Gastroesophageal sphincter (tissue), 4 donors: ENCODE measurements at regions not wholly inside any gene's neighbourhood (a gene's known extent, or its start where the extent isn't known, plus 50 kb on each side); places are given as distances from the start of the nearest gene placed in this dataset.

Experiments
- ATAC-seq: fragments of 150-250 bp; one replicate; pipeline ENCODE4 v1.9.1; 2016; ENCODE audit warnings: mild to moderate bottlenecking, moderate library complexity
- H3K27ac ChIP-seq, 4 donors: fragments of 200-600 bp; sonication (generic) in 3 of 4; 1 replicate in 3 of 4; 2 replicates in 1 of 4; pipeline ENCODE4 v1.5.1; 2016 to 2019
- H3K27me3 ChIP-seq: fragments of 200-600 bp; sonication (generic); one replicate; pipeline ENCODE4 v1.5.1; 2019
- H3K36me3 ChIP-seq, 2 donors: fragments of 200-600 bp; sonication (generic); one replicate each; pipeline ENCODE4 v1.5.1; 2019; ENCODE audit warnings: control low read depth in 1 of 2
- H3K4me1 ChIP-seq, 3 donors: fragments of 200-600 bp; sonication (generic); 1 replicate in 2 of 3; 2 replicates in 1 of 3; pipeline ENCODE4 v1.5.1; 2016 to 2019; ENCODE audit warnings: control low read depth in 2 of 3
- H3K4me3 ChIP-seq, 2 donors: fragments of 200-600 bp; sonication (generic); one replicate each; pipeline ENCODE4 v1.5.1; 2019; ENCODE audit warnings: mild to moderate bottlenecking in 1 of 2, moderate library complexity in 1 of 2
- H3K9me3 ChIP-seq, 3 donors: fragments of 200-600 bp; sonication (generic); one replicate each; pipeline ENCODE4 v1.5.1; 2017 to 2019; ENCODE audit warnings: control low read depth in 2 of 3
- EP300 ChIP-seq: sonication (generic); formaldehyde crosslinking; IDR thresholded peaks from one replicate; pipeline ENCODE4 v1.6.1; 2017; ENCODE audit warnings: antibody characterized with exemption, mild to moderate bottlenecking
- POLR2A ChIP-seq, 2 donors: fragments of 450-650 bp; IDR thresholded peaks; one replicate each; pipeline ENCODE4 v1.6.1; 2017; ENCODE audit warnings: antibody characterized with exemption in 2 of 2, mild to moderate bottlenecking in 2 of 2, moderate library complexity in 1 of 2
- POLR2AphosphoS5 ChIP-seq: sonication (generic); formaldehyde crosslinking; IDR thresholded peaks from one replicate; pipeline ENCODE4 v1.6.1; 2017; ENCODE audit warnings: antibody characterized with exemption
- WGBS, 2 donors: methylation state at CpG; one replicate each; pipeline ENCODE4 v1.1.5; 2018; ENCODE audit warnings: low coverage in 1 of 2; 5-methylcytosine and 5-hydroxymethylcytosine counted together
- TF ChIP-seq, protein P1 (sequence below), 4 experiments: fragments of 200-600 bp in 2 of 4; fragments of 450-650 bp in 2 of 4; sonication (generic) in 1 of 4; IDR thresholded peaks; one replicate each; pipeline ENCODE4 v1.5.1; 2017 to 2019; ENCODE audit warnings: antibody characterized with exemption in 4 of 4, mild to moderate bottlenecking in 2 of 4, moderate library complexity in 2 of 4

DNA sequence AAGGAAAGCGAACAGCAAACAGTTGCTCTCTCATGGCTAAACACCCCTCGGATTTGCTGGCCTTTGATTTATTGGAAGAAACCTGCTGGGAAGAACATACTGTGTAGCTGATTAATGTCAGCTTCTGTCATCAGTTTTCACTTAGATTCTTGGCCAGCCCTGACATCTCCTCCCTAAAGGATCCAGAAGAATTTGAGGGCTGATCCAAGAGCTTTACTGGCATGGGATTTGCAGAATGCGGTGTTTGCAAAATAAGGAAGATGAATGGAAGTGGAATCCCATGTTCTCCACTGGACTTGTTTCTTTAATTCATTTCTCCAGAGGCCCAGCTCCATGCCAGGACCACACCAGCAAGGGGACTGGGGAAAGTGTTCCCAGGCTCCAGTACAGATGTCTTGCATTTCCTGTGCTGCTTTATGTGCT is 80.5 kb downstream of the RDH14 start:
- WGBS, 2 donors, result 13 to 27% methylated on average over 3 of the region's 3 CpGs
- peak; percentile 92 for TF ChIP-seq POLR2AphosphoS5
- TF ChIP-seq EP300, result no peak
- TF ChIP-seq, protein P1, sequence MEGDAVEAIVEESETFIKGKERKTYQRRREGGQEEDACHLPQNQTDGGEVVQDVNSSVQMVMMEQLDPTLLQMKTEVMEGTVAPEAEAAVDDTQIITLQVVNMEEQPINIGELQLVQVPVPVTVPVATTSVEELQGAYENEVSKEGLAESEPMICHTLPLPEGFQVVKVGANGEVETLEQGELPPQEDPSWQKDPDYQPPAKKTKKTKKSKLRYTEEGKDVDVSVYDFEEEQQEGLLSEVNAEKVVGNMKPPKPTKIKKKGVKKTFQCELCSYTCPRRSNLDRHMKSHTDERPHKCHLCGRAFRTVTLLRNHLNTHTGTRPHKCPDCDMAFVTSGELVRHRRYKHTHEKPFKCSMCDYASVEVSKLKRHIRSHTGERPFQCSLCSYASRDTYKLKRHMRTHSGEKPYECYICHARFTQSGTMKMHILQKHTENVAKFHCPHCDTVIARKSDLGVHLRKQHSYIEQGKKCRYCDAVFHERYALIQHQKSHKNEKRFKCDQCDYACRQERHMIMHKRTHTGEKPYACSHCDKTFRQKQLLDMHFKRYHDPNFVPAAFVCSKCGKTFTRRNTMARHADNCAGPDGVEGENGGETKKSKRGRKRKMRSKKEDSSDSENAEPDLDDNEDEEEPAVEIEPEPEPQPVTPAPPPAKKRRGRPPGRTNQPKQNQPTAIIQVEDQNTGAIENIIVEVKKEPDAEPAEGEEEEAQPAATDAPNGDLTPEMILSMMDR (IDR thresholded peaks at IDR 0.05), result no peak
- no peaks in the 10 kb centered on the region for H3K27me3 ChIP-seq
- no peaks in the 10 kb centered on the region for H3K9me3 ChIP-seq
- peak overlapping the region in 3 of 4 donors; percentile 46 to 66 (median 52) for H3K27ac ChIP-seq
- H3K36me3 ChIP-seq, result no peaks in the 10 kb centered on the region
- peak; percentile 79 for ATAC-seq
- H3K4me1 ChIP-seq, result peaks cover 4 to 28% (median 5%) of the 10 kb centered on the region in 3 donors
- no peak overlapping the region for H3K4me3 ChIP-seq

DNA sequence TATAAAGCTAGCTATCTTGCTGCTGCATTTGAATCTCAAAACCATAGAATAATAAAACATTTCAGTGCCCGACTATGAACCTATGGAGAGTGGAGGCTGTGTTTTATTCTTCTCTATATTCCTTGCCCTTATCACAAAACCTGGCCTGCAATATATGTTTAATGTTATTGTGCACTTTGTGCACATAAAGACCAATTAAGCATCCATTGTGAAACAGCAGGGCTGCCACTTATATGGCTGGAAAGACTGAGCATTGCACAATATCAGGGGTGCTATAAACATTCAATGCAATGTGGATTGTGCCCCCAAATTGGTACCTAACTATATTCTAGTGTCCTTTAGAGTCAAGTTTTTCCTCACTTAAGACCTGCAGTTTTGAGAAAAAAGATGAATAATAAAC is 83.2 kb downstream of the RDH14 start:
- WGBS, 2 donors, result 80 to 89% methylated on average over 1 of the region's 1 CpG
- Histone ChIP-seq H3K27me3 (no peaks in the 10 kb centered on the region), H3K36me3 (no peaks in the 10 kb centered on the region), H3K4me3 (no peak overlapping the region), H3K9me3 (no peaks in the 10 kb centered on the region), H3K4me1 (peaks cover 6 to 54% (median 19%) of the 10 kb centered on the region in 3 donors), H3K27ac (no peak overlapping the region)
- TF ChIP-seq EP300 (no peak), POLR2A (IDR thresholded peaks at IDR 0.05) (no peak), POLR2AphosphoS5 (no peak)
- TF ChIP-seq, protein P1 (IDR thresholded peaks at IDR 0.05), result no peak
- ATAC-seq, result no peak

DNA sequence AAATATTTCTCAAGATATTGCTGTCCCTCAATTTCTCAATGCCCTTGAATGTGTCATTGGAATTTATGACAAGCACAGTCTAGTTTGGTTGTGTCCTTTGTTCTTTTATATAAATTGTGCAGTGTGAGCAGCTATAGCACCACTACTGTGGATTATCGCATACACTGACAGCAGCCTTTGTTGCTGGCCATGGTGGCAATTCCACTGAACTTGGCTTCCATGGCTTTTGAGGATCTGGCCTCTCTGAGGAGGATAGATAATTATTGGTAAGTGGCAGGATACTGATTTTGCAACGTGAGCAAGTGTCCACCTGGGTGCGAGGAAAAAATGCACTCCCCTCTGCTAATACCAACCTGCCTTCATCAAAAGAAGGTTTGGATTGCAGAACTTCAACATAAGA is 84.0 kb downstream of the RDH14 start:
- 90 to 95% methylated on average over 3 of the region's 3 CpGs for WGBS, 2 donors
- peaks cover 6 to 49% (median 19%) of the 10 kb centered on the region in 3 donors for H3K4me1 ChIP-seq
- H3K27me3 ChIP-seq, result no peaks in the 10 kb centered on the region
- H3K27ac ChIP-seq, result no peak overlapping the region
- no peak for ATAC-seq
- no peaks in the 10 kb centered on the region for H3K36me3 ChIP-seq
- no peak overlapping the region for H3K4me3 ChIP-seq
- H3K9me3 ChIP-seq, result no peaks in the 10 kb centered on the region
- no peak for TF ChIP-seq POLR2A (IDR thresholded peaks at IDR 0.05)
- no peak for TF ChIP-seq EP300
- TF ChIP-seq, protein P1 (IDR thresholded peaks at IDR 0.05), result no peak
- no peak for TF ChIP-seq POLR2AphosphoS5

DNA sequence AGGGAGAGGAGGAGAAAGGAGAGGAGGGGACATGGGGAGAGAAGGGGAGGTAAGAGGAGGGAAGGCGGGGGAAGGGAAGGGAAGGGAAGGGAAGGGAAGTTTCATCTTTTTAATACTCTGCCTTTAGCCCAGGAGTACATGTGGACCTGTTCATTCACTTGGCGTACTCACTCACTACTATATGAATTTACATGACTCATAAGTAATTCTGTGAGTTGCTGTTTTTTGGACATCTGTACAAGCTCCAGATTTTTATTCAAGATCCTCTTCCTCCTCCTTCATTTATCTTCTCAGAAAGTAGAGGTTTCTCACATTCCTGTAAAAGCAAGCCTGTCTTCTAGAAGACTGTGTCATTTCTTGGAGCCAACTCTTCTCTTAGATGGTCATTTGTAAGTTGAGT is 84.6 kb downstream of the RDH14 start:
- peak overlapping the region in 1 of 4 donors; percentile 79 for H3K27ac ChIP-seq
- WGBS, 2 donors, result 83 to 100% methylated on average over 1 to 2 of the region's 2 CpGs
- no peaks in the 10 kb centered on the region for H3K9me3 ChIP-seq
- no peak for ATAC-seq
- H3K36me3 ChIP-seq, result no peaks in the 10 kb centered on the region
- H3K4me3 ChIP-seq, result no peak overlapping the region
- H3K4me1 ChIP-seq, result peaks cover 6 to 46% (median 19%) of the 10 kb centered on the region in 3 donors
- no peaks in the 10 kb centered on the region for H3K27me3 ChIP-seq
- no peak for TF ChIP-seq EP300
- TF ChIP-seq, protein P1 (IDR thresholded peaks at IDR 0.05), result no peak
- no peak for TF ChIP-seq POLR2A (IDR thresholded peaks at IDR 0.05)
- TF ChIP-seq POLR2AphosphoS5, result no peak

DNA sequence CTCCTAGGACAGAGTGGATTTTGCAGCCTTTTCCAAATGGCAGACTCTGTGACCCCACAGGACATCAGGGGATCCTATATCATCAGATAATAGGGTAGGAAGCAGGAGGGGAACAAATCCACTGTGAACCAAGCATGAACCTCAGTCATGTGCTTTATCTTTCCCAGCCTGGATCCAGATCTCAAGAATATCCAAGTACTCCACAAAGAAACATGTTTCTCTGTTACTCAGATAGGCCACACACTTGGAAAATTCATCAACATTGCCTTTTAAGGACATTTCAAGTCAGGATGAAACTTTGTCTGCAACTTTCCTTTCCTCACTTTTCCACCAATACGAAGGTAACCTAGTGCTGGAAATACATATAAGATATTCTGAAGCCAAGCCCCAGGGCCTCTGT is 85.8 kb downstream of the RDH14 start:
- Histone ChIP-seq H3K9me3 (no peaks in the 10 kb centered on the region), H3K36me3 (no peaks in the 10 kb centered on the region), H3K27ac (peak overlapping the region in 3 of 4 donors; percentile 70 to 84 (median 79)), H3K4me3 (no peak overlapping the region), H3K27me3 (no peaks in the 10 kb centered on the region), H3K4me1 (peaks cover 3 to 34% (median 14%) of the 10 kb centered on the region in 3 donors)
- 42 to 71% methylated on average over 1 of the region's 1 CpG for WGBS, 2 donors
- ATAC-seq, result no peak
- no peak for TF ChIP-seq EP300
- no peak for TF ChIP-seq POLR2AphosphoS5
- TF ChIP-seq POLR2A (IDR thresholded peaks at IDR 0.05), result no peak
- TF ChIP-seq, protein P1 (IDR thresholded peaks at IDR 0.05), result no peak
